ENCODE measurements at regions not wholly inside any gene's neighbourhood (a gene's known extent, or its start where the extent isn't known, plus 50 kb on each side); places are given as distances from the start of the nearest gene placed in this dataset.

- no peak overlapping the region for H3K4me3 Mint-ChIP-seq
- ATAC-seq (no peak), DNase-seq (no peak)
- no peaks in the 10 kb centered on the region for H3K27me3 Mint-ChIP-seq
- H3K9me3 Mint-ChIP-seq = no peaks in the 10 kb centered on the region
- no peaks in the 10 kb centered on the region for H3K4me1 Mint-ChIP-seq
- H3K27ac Mint-ChIP-seq = no peak overlapping the region
Observed at GRCh38 chr9:28007097-28007817, 434.0 kb upstream of the C9orf72 start.

GRCh38 chr9:28014212-28014611 lies 440.9 kb upstream of the C9orf72 start:
- H3K4me3 Mint-ChIP-seq = no peak overlapping the region
- H3K27me3 Mint-ChIP-seq = no peaks in the 10 kb centered on the region
- DNase-seq = no peak
- H3K27ac Mint-ChIP-seq = no peak overlapping the region
- no peaks in the 10 kb centered on the region for H3K4me1 Mint-ChIP-seq
- no peaks in the 10 kb centered on the region for H3K9me3 Mint-ChIP-seq
- no peak for ATAC-seq

- no peak overlapping the region for H3K27ac Mint-ChIP-seq
- DNase-seq = no peak
- H3K4me3 Mint-ChIP-seq = no peak overlapping the region
- no peak for ATAC-seq
- no peaks in the 10 kb centered on the region for H3K27me3 Mint-ChIP-seq
- H3K9me3 Mint-ChIP-seq = peaks cover 0 to 7% of the 10 kb centered on the region in 2 donors
- no peaks in the 10 kb centered on the region for H3K4me1 Mint-ChIP-seq
Observed at GRCh38 chr9:28024676-28025075, 451.4 kb upstream of the C9orf72 start.

- no peak overlapping the region for H3K27ac Mint-ChIP-seq
- no peak for ATAC-seq
- H3K9me3 Mint-ChIP-seq = peaks cover 0 to 7% of the 10 kb centered on the region in 2 donors
- no peaks in the 10 kb centered on the region for H3K27me3 Mint-ChIP-seq
- no peak overlapping the region for H3K4me3 Mint-ChIP-seq
- DNase-seq = no peak
- H3K4me1 Mint-ChIP-seq = no peaks in the 10 kb centered on the region
Observed at GRCh38 chr9:28025186-28025585, 451.9 kb upstream of the C9orf72 start.

- ATAC-seq (no peak), DNase-seq (no peak)
- Mint-ChIP-seq H3K27me3 (no peaks in the 10 kb centered on the region), H3K27ac (no peak overlapping the region), H3K9me3 (peaks cover 0 to 5% of the 10 kb centered on the region in 2 donors), H3K4me1 (no peaks in the 10 kb centered on the region), H3K4me3 (no peak overlapping the region)
Observed at GRCh38 chr9:28031521-28032267, 458.4 kb upstream of the C9orf72 start.

GRCh38 chr9:28032268-28032590 lies 458.9 kb upstream of the C9orf72 start:
- no peak for DNase-seq
- Mint-ChIP-seq H3K9me3 (no peaks in the 10 kb centered on the region), H3K27ac (no peak overlapping the region), H3K4me3 (no peak overlapping the region), H3K27me3 (no peaks in the 10 kb centered on the region), H3K4me1 (no peaks in the 10 kb centered on the region)
- ATAC-seq = no peak

- no peaks in the 10 kb centered on the region for H3K27me3 Mint-ChIP-seq
- H3K4me1 Mint-ChIP-seq = no peaks in the 10 kb centered on the region
- no peaks in the 10 kb centered on the region for H3K9me3 Mint-ChIP-seq
- H3K4me3 Mint-ChIP-seq = no peak overlapping the region
- ATAC-seq (no peak), DNase-seq (no peak)
- H3K27ac Mint-ChIP-seq = no peak overlapping the region
Observed at GRCh38 chr9:28034242-28034641, 461.0 kb upstream of the C9orf72 start.

- no peak overlapping the region for H3K27ac Mint-ChIP-seq
- no peaks in the 10 kb centered on the region for H3K9me3 Mint-ChIP-seq
- H3K27me3 Mint-ChIP-seq = no peaks in the 10 kb centered on the region
Observed at GRCh38 chr9:28037968-28038367, 464.7 kb upstream of the C9orf72 start.

GRCh38 chr9:28045051-28045450 lies 471.8 kb upstream of the C9orf72 start:
- DNase-seq (no peak), ATAC-seq (no peak)
- H3K4me1 Mint-ChIP-seq = no peaks in the 10 kb centered on the region
- no peak overlapping the region for H3K27ac Mint-ChIP-seq
- no peak overlapping the region for H3K4me3 Mint-ChIP-seq
- no peaks in the 10 kb centered on the region for H3K27me3 Mint-ChIP-seq
- H3K9me3 Mint-ChIP-seq = peaks cover 0 to 6% of the 10 kb centered on the region in 2 donors

More at GRCh38 chr9:28037968-28038367, 464.7 kb upstream of the C9orf72 start:
- ATAC-seq = no peak
- Mint-ChIP-seq H3K4me3 (no peak overlapping the region), H3K4me1 (no peaks in the 10 kb centered on the region)
- DNase-seq = no peak

- Mint-ChIP-seq H3K27me3 (no peaks in the 10 kb centered on the region), H3K4me3 (no peak overlapping the region), H3K9me3 (peaks cover 0 to 8% of the 10 kb centered on the region in 2 donors), H3K27ac (no peak overlapping the region), H3K4me1 (no peaks in the 10 kb centered on the region)
- no peak for DNase-seq
- ATAC-seq = no peak
Observed at GRCh38 chr9:28050046-28050445, 476.8 kb upstream of the C9orf72 start.

- no peak for DNase-seq
- Mint-ChIP-seq H3K9me3 (peaks cover 0 to 8% of the 10 kb centered on the region in 2 donors), H3K27ac (no peak overlapping the region), H3K4me3 (no peak overlapping the region), H3K4me1 (no peaks in the 10 kb centered on the region), H3K27me3 (no peaks in the 10 kb centered on the region)
- ATAC-seq = no peak
Observed at GRCh38 chr9:28050941-28051340, 477.7 kb upstream of the C9orf72 start.

- Mint-ChIP-seq H3K4me3 (no peak overlapping the region), H3K27ac (no peak overlapping the region), H3K4me1 (no peaks in the 10 kb centered on the region), H3K27me3 (no peaks in the 10 kb centered on the region), H3K9me3 (peaks cover 0 to 8% of the 10 kb centered on the region in 2 donors)
- no peak for DNase-seq
- no peak for ATAC-seq
Observed at GRCh38 chr9:28051559-28052503, 478.6 kb upstream of the C9orf72 start.

- no peaks in the 10 kb centered on the region for H3K4me1 Mint-ChIP-seq
- H3K9me3 Mint-ChIP-seq = peaks cover 0 to 8% of the 10 kb centered on the region in 2 donors
- no peak overlapping the region for H3K27ac Mint-ChIP-seq
- DNase-seq = no peak
- H3K27me3 Mint-ChIP-seq = no peaks in the 10 kb centered on the region
- ATAC-seq = no peak
- H3K4me3 Mint-ChIP-seq = no peak overlapping the region
Observed at GRCh38 chr9:28053096-28053777, 480.0 kb upstream of the C9orf72 start.

- Mint-ChIP-seq H3K4me1 (no peaks in the 10 kb centered on the region), H3K27ac (no peak overlapping the region), H3K9me3 (no peaks in the 10 kb centered on the region), H3K4me3 (no peak overlapping the region), H3K27me3 (no peaks in the 10 kb centered on the region)
- DNase-seq (no peak), ATAC-seq (no peak)
Observed at GRCh38 chr9:28056006-28056405, 482.7 kb upstream of the C9orf72 start.

GRCh38 chr9:28056466-28056865 lies 483.2 kb upstream of the C9orf72 start:
- Mint-ChIP-seq H3K4me3 (no peak overlapping the region), H3K27me3 (no peaks in the 10 kb centered on the region), H3K4me1 (no peaks in the 10 kb centered on the region), H3K9me3 (no peaks in the 10 kb centered on the region), H3K27ac (no peak overlapping the region)
- DNase-seq = no peak
- no peak for ATAC-seq

Measured in stimulated activated naive CD8-positive, alpha-beta T cell treated with anti-CD3 and anti-CD28 coated beads, Interleukin-15, amount 100 ng/mL, for 72 hours (primary cell).